ENCODE measurements at regions not wholly inside any gene's neighbourhood (a gene's known extent, or its start where the extent isn't known, plus 50 kb on each side); places are given as distances from the start of the nearest gene placed in this dataset.

- 44 to 65% methylated on average over 1 of the region's 1 CpG for WGBS, 2 donors (ENCODE audit: low coverage in 1 of 2)
- in situ Hi-C loops (cut with MboI; ENCODE audit: low pct_ligation_motif_present in 1 of 4, low pct_unique_long_range_greater_than_20kb in 1 of 4, low sequenced_read_pairs in 3 of 4) (no loop called here), intact Hi-C loops (cut with DNase I; ENCODE audit: low total_unique reads) (no loop called here)
These were observed 619.0 kb downstream of the SLC4A3 start for GRCh38 chr2:220246386-220246785.

GRCh38 chr2:220247588-220248350, 620.3 kb downstream of the SLC4A3 start:
- no peaks in the 10 kb centered on the region for H3K4me1 ChIP-seq
- intact Hi-C loops (cut with DNase I; ENCODE audit: low total_unique reads), result loop anchor here (2.0 kb wide), 1 partner anchor 39 kb away; no protein-coding TSS in a partner anchor

More at GRCh38 chr2:220246386-220246785, 619.0 kb downstream of the SLC4A3 start:
- DNase-seq, result no peak
- no peak overlapping the region for H3K4me3 ChIP-seq
- TF ChIP-seq POLR2AphosphoS5 (IDR thresholded peaks at IDR 0.05) (no peak), POLR2A (IDR thresholded peaks at IDR 0.05) (no peak), EP300 (IDR thresholded peaks at IDR 0.05; ENCODE audit: low read depth) (no peak), CTCF (IDR thresholded peaks at IDR 0.05) (no peak)
- no peaks in the 10 kb centered on the region for H3K4me1 ChIP-seq
- no peaks in the 10 kb centered on the region for H3K9me3 ChIP-seq
- no peak overlapping the region for H3K27ac ChIP-seq
- no peaks in the 10 kb centered on the region for H3K36me3 ChIP-seq
- H3K27me3 ChIP-seq, result no peaks in the 10 kb centered on the region

GRCh38 chr2:220259662-220260061, 632.2 kb downstream of the SLC4A3 start:
- in situ Hi-C loops (cut with MboI; ENCODE audit: low pct_ligation_motif_present in 1 of 4, low pct_unique_long_range_greater_than_20kb in 1 of 4, low sequenced_read_pairs in 3 of 4), result no loop called here
- WGBS, 2 donors (ENCODE audit: low coverage in 1 of 2), result 73% methylated on average over 2 of the region's 2 CpGs; no CpG with 5 or more reads in 1 of the 2 donors
- H3K4me3 ChIP-seq, result no peak overlapping the region
- H3K27ac ChIP-seq, result no peak overlapping the region
- H3K36me3 ChIP-seq, result no peaks in the 10 kb centered on the region
- no peak for DNase-seq
- TF ChIP-seq POLR2AphosphoS5 (IDR thresholded peaks at IDR 0.05), result no peak
- no peak for TF ChIP-seq POLR2A (IDR thresholded peaks at IDR 0.05)
- no peak for TF ChIP-seq CTCF (IDR thresholded peaks at IDR 0.05)
- TF ChIP-seq EP300 (IDR thresholded peaks at IDR 0.05; ENCODE audit: low read depth), result no peak
- no peaks in the 10 kb centered on the region for H3K27me3 ChIP-seq
- intact Hi-C loops (cut with DNase I; ENCODE audit: low total_unique reads), result no loop called here
- H3K4me1 ChIP-seq, result no peaks in the 10 kb centered on the region
- no peaks in the 10 kb centered on the region for H3K9me3 ChIP-seq

More at GRCh38 chr2:220247588-220248350, 620.3 kb downstream of the SLC4A3 start:
- no peak overlapping the region for H3K4me3 ChIP-seq
- H3K9me3 ChIP-seq, result no peaks in the 10 kb centered on the region
- H3K36me3 ChIP-seq, result no peaks in the 10 kb centered on the region
- no peak overlapping the region for H3K27ac ChIP-seq
- no peaks in the 10 kb centered on the region for H3K27me3 ChIP-seq
- DNase-seq, result no peak
- TF ChIP-seq POLR2A (IDR thresholded peaks at IDR 0.05), result no peak
- TF ChIP-seq EP300 (IDR thresholded peaks at IDR 0.05; ENCODE audit: low read depth), result no peak
- no peak for TF ChIP-seq POLR2AphosphoS5 (IDR thresholded peaks at IDR 0.05)
- TF ChIP-seq CTCF (IDR thresholded peaks at IDR 0.05), result no peak
- in situ Hi-C loops (cut with MboI; ENCODE audit: low pct_ligation_motif_present in 1 of 4, low pct_unique_long_range_greater_than_20kb in 1 of 4, low sequenced_read_pairs in 3 of 4), result no loop called here
- 78 to 80% methylated on average over 3 of the region's 3 CpGs for WGBS, 2 donors (ENCODE audit: low coverage in 1 of 2)

GRCh38 chr2:220263300-220263699, 635.9 kb downstream of the SLC4A3 start:
- no peak for TF ChIP-seq POLR2A (IDR thresholded peaks at IDR 0.05)
- TF ChIP-seq POLR2AphosphoS5 (IDR thresholded peaks at IDR 0.05), result no peak
- H3K4me3 ChIP-seq, result no peak overlapping the region

More at GRCh38 chr2:220263300-220263699, 635.9 kb downstream of the SLC4A3 start:
- intact Hi-C loops (cut with DNase I; ENCODE audit: low total_unique reads) (no loop called here), in situ Hi-C loops (cut with MboI; ENCODE audit: low pct_ligation_motif_present in 1 of 4, low pct_unique_long_range_greater_than_20kb in 1 of 4, low sequenced_read_pairs in 3 of 4) (no loop called here)
- Histone ChIP-seq H3K9me3 (no peaks in the 10 kb centered on the region), H3K4me1 (no peaks in the 10 kb centered on the region), H3K36me3 (no peaks in the 10 kb centered on the region), H3K27ac (no peak overlapping the region), H3K27me3 (no peaks in the 10 kb centered on the region)
- WGBS, 2 donors (ENCODE audit: low coverage in 1 of 2), result 75 to 84% methylated on average over 6 of the region's 6 CpGs
- DNase-seq, result no peak

All from transverse colon (tissue), 4 donors.